ENCODE measurements at regions not wholly inside any gene's neighbourhood (a gene's known extent, or its start where the extent isn't known, plus 50 kb on each side); places are given as distances from the start of the nearest gene placed in this dataset.

DNA sequence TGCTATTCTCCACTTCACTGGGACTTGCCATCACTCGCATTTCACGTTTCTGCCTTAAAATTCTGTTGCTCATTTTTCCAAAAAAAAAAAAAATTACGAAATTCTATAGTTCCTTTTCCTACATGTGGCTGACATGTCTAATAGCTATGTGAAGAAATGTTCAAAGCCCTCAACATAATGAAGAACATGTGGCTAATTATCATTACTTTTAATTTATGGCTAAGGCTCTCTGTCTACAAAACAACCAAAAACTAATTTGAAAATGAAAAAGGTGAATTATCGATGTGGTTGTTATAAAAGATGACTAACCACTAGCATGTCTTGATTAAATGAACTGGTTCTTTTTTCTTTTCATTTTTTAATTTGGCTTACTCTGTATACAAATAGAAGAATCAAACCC, 940.0 kb downstream of the EFNB2 start:
- TF ChIP-seq TAF1 (IDR thresholded peaks at IDR 0.05; ENCODE audit: low read depth, low read length) (no peak), POLR2A (IDR thresholded peaks at IDR 0.05; ENCODE audit: low read depth, low read length) (no peak), POLR2AphosphoS5 (IDR thresholded peaks at IDR 0.05; ENCODE audit: low read depth, low read length) (no peak), PAX5 (IDR thresholded peaks at IDR 0.05; ENCODE audit: insufficient read depth, low read length, severe bottlenecking) (no peak), SPI1 (IDR thresholded peaks at IDR 0.05; ENCODE audit: low read depth, low read length) (no peak)

Data from GM12891 (cell line).